ENCODE measurements at regions not wholly inside any gene's neighbourhood (a gene's known extent, or its start where the extent isn't known, plus 50 kb on each side); places are given as distances from the start of the nearest gene placed in this dataset.

DNA sequence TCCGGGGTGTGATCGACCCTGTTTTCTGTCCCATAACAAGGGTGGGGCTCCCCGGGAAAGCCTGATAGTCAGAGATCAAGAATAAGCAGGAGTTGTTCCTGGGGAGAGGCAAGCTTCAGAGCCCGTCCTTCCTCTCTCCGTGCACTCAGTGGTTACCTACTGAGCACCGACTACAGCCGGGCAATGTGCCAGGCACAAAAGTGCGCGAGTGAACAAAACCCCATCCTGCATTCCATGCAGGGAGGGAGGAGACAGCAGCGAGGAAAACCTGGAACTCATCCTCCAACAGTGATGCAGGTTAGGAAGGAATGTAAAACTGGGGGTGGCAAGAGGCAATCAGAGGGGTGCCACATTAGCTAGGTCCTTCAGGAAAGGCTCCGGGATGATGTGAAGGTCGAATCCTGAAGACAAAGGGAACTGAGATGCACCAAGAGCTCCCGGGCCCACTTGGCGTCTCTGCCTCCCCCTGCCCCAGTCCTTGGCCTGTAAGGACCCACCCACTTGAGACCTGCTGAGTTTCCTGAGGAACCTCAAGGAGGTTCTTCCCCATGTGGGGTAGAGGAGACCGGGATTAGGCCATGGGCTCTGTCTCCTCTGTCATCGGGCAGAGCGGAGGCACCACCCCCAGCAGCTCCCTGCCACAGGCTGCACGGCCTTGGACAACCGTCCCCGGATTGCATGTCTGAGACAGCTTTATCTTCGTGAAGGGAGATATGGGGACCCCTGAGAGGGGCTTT is 198.2 kb downstream of the NDUFA10 start:
- TF ChIP-seq GATA3 (IDR thresholded peaks at IDR 0.05; ENCODE audit: low read depth, low read length) = no peak
- no peak for TF ChIP-seq GATA2 (IDR thresholded peaks at IDR 0.05; ENCODE audit: low read depth, low read length)

DNA sequence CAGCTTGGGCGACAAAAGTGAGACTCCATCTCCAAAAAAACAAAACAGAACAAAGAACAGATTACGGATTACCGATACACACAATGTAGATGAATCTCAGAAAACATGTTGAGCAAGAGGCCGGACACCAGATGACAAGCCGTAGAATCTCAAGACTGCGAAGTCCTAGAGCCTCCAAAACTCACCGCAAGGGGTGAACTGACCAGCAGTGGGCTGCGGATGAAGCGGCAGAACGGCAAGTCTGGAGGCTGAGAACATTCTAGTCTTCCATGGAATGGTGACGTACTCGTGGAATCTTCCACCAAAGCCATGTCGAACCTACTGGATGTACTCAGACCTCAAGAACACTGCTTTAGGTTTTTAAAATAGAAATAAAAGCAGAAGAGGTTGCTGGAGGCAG is 198.8 kb downstream of the NDUFA10 start:
- TF ChIP-seq GATA3 (IDR thresholded peaks at IDR 0.05; ENCODE audit: low read depth, low read length) (no peak), GATA2 (IDR thresholded peaks at IDR 0.05; ENCODE audit: low read depth, low read length) (no peak)

- TF ChIP-seq GATA2 (IDR thresholded peaks at IDR 0.05; ENCODE audit: low read depth, low read length) = no peak
- TF ChIP-seq GATA3 (IDR thresholded peaks at IDR 0.05; ENCODE audit: low read depth, low read length) = no peak
Measured at GRCh38 chr2:239825705-239825979, 199.5 kb downstream of the NDUFA10 start.

DNA sequence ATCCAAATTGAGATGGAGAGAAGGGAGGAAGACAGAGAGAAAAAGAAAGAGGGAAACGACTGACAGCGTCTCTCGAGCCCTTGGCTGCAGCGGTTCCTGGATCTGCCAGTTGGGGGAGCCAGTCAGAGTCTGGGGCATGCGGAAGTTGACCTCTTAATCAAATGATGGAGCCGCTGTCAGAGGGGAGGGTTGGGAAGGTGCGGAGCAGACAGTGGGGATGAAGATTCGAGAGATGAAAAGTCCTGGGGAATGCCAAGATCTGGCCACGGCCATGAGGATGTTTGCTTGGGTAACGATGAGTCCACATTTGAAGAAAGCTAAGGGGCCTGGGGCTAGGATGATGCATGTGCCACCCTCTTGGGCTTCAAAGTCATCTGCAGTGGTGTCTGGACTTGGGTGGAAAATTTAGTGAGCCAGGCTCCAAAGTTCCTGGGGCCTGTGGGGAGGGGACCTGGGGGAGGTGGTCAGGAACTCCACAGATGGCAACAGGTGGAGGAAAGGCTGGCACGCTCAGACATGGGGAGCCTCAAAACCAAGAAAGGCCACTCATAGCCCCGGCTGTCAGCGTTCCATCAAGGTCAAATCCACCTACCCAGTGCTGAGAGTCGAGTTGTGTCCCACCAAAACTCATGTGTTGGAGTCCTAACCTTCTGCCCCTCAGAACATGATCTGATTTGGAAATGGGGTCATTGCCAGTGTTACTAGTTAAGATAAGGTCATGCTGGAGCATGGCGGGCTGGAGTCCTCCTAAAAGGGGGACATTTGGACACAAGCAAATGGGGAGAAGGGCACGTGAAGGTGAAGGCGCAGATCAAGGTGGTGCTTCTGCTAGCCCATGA is 200.1 kb downstream of the NDUFA10 start:
- TF ChIP-seq GATA3 (IDR thresholded peaks at IDR 0.05; ENCODE audit: low read depth, low read length) = no peak

DNA sequence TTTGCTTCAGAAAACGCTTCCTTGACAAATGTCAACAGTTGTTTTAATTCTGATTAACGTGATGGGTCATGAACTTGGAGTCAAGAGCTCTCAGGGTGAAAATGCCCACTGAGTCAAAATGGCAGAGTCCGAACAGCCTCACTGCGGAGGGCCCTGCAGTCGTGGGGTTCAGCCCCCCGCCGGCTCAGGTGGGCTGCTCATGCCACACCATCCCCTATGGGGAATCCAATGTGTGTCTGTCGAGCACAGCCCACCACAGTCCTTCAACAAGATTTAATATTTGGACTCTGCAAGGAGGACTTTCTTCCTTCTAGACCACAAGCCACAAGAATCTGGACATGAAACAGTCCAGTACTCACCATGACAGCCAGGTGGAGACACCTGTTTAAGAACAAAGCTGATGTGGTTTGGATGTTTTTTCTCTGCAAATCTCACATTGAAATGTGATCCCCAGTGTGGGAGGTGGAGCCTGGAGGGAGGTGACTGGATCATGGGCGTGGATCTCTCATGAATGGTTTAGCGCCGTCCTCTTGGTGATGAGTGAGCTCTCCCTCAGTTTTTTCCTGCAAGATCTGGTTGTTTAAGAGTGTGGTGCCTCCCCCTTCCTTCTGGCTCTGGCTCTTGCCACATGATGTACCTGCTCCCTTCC is 201.0 kb downstream of the NDUFA10 start:
- no peak for TF ChIP-seq GATA3 (IDR thresholded peaks at IDR 0.05; ENCODE audit: low read depth, low read length)
- no peak for TF ChIP-seq GATA2 (IDR thresholded peaks at IDR 0.05; ENCODE audit: low read depth, low read length)

- TF ChIP-seq GATA2 (IDR thresholded peaks at IDR 0.05; ENCODE audit: low read depth, low read length) = no peak
- no peak for TF ChIP-seq GATA3 (IDR thresholded peaks at IDR 0.05; ENCODE audit: low read depth, low read length)
Measured at GRCh38 chr2:239822146-239822831, 202.9 kb downstream of the NDUFA10 start.

DNA sequence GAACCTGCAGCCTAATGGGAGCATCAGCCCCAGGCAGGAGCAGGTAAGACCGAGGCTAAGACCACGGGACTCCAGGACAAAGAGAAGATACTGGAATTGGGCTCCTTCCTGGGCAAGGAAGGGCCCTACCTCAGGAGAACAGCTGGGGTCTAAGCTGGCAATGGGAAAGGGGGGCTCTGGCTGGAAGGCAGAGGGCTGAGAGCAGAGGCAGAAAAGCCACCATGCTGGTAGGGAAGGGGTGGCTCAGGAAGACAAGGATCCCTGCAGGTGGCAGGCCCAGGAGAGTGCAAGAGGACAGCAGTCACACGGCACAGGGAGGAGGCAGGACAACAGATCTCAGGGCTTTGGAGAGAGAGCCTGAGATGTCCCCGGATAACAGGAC is 203.5 kb downstream of the NDUFA10 start:
- TF ChIP-seq GATA3 (IDR thresholded peaks at IDR 0.05; ENCODE audit: low read depth, low read length) = no peak
- no peak for TF ChIP-seq GATA2 (IDR thresholded peaks at IDR 0.05; ENCODE audit: low read depth, low read length)

DNA sequence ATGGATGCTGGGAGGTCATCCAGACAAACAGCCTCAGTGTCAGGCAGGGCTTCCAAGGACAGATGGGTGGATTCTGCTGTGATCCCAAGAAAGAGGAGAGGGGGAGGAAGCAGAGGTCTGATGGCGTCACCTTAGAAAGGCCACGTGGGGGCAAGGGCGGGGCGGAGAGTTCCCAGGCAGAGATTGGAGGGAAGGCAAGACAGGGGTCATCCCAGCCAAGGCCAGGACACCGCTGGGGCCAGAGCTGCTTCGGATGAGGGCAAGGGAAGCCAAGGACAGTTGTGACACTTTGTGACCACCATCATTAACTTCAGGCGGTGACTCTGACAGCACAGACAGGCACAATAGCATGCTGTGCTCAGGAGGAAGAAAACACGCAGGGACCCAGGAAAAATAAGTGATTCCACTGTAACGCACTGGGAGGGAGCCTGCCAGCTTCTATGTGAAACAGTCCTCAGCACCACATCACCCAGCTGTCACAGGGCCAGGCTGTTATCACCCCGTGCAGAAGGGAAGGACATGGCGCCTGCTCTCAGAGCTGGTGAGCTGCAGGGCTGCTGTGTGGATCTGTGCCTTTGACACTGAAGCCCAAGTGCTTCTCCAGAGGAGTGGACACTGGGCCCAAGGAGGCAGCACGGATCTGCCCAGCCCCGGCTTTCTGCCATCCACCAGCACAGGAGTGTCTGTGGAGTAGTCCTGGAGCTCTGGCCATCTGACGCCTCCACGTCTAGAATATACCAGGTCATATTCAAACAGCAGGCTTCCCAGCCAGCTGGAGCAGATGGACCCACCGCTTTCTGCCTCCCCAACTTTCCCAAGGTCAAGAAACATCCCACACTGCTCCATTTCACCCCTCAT is 204.1 kb downstream of the NDUFA10 start:
- no peak for TF ChIP-seq GATA2 (IDR thresholded peaks at IDR 0.05; ENCODE audit: low read depth, low read length)
- no peak for TF ChIP-seq GATA3 (IDR thresholded peaks at IDR 0.05; ENCODE audit: low read depth, low read length)

- TF ChIP-seq GATA3 (IDR thresholded peaks at IDR 0.05; ENCODE audit: low read depth, low read length) = no peak; the same call in 1 of the 2 replicates
- peak; percentile 81 for TF ChIP-seq GATA2 (IDR thresholded peaks at IDR 0.05; ENCODE audit: low read depth, low read length)
Measured at GRCh38 chr2:239819974-239820555, 205.1 kb downstream of the NDUFA10 start.

DNA sequence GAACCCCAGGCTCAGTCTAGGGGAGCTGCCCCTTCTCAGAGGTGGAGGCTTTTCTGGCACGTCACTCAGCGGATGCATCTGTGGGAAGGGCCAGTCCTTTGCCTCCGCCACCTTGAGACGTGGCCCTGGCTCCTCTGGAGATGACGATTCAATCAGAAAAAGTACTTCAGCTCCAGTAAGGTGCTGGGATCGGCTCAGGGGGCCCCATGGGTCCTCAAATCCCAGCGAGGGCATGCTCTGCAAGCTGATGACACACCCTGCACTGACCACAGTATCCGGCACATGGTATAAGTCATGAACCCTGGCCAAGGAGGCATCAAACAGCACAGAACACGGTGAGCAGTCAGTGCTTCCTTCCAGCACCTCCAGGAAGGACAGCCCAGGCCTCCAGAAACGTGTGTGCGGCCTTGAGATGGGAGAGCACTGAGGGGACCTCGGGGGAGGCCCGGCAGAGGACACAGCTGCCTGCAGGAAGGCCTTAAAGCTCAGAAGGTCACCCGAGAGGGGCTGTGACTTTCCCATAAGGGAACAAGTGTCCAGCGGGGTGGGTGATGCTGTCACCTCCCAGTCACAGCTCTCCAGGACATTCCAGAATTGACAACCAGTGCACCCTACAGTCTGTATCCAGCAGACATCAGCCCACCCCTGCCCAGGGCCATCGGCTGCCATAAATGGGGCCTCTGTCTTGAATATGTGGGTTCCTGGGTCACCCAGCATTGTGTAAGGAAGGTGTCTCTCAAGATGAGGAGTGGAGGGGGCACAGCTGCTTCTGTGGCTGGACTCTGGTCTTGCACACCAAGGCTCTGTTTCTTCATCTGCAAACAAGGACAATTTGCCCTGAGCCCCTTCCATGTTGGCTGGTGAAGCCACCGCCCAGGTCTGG is 205.8 kb downstream of the NDUFA10 start:
- no peak for TF ChIP-seq GATA2 (IDR thresholded peaks at IDR 0.05; ENCODE audit: low read depth, low read length)
- no peak for TF ChIP-seq GATA3 (IDR thresholded peaks at IDR 0.05; ENCODE audit: low read depth, low read length)

- TF ChIP-seq GATA2 (IDR thresholded peaks at IDR 0.05; ENCODE audit: low read depth, low read length) (no peak), GATA3 (IDR thresholded peaks at IDR 0.05; ENCODE audit: low read depth, low read length) (no peak)
Measured at GRCh38 chr2:239818531-239819011, 206.6 kb downstream of the NDUFA10 start.

GRCh38 chr2:239818086-239818485 is 207.1 kb downstream of the NDUFA10 start:
- TF ChIP-seq GATA2 (IDR thresholded peaks at IDR 0.05; ENCODE audit: low read depth, low read length) (no peak), GATA3 (IDR thresholded peaks at IDR 0.05; ENCODE audit: low read depth, low read length) (no peak)

Measured in SH-SY5Y (cell line).